Mesenchymal stem cell (in vitro differentiated cells and primary cell): ENCODE measurements at regions not wholly inside any gene's neighbourhood (a gene's known extent, or its start where the extent isn't known, plus 50 kb on each side); places are given as distances from the start of the nearest gene placed in this dataset.

ENCODE experiments used
- DNase-seq: peaks from one replicate; pipeline ENCODE4 v3.0.0-alpha.2; 2013
- H2AFZ ChIP-seq: one replicate; pipeline ENCODE4 v1.6.1; 2013; ENCODE audit warnings: low read depth, mild to moderate bottlenecking, control low read depth, inconsistent platforms, low read length, moderate library complexity
- H2AK5ac ChIP-seq: 2 replicates; pipeline ENCODE4 v1.6.1; 2013; ENCODE audit warnings: low read length, moderate library complexity, mild to moderate bottlenecking, inconsistent platforms; ENCODE audit not compliant: severe bottlenecking
- H2BK120ac ChIP-seq: one replicate; pipeline ENCODE4 v1.6.1; 2013; ENCODE audit warnings: low read depth, mild to moderate bottlenecking, inconsistent platforms, low read length, moderate library complexity
- H2BK12ac ChIP-seq, 2 experiments: one replicate each; pipeline ENCODE4 v1.6.1; 2013; ENCODE audit warnings: inconsistent platforms in 2 of 2, low read length in 2 of 2, mild to moderate bottlenecking in 2 of 2, moderate library complexity in 2 of 2, control low read depth in 1 of 2
- H2BK15ac ChIP-seq: one replicate; pipeline ENCODE4 v1.6.1; 2013; ENCODE audit warnings: mild to moderate bottlenecking, low read depth, inconsistent platforms; ENCODE audit not compliant: poor library complexity, severe bottlenecking
- H2BK5ac ChIP-seq: 2 replicates; pipeline ENCODE4 v1.6.1; 2013; ENCODE audit warnings: low read depth, mild to moderate bottlenecking, low read length, control low read depth, inconsistent platforms; ENCODE audit not compliant: poor library complexity, severe bottlenecking
- H3K14ac ChIP-seq, 2 experiments: one replicate each; pipeline ENCODE4 v1.6.1; 2013; ENCODE audit warnings: inconsistent platforms in 2 of 2, low read length in 2 of 2, control low read depth in 1 of 2, mild to moderate bottlenecking in 1 of 2, moderate library complexity in 1 of 2
- H3K18ac ChIP-seq, 2 experiments: one replicate each; pipeline ENCODE4 v1.6.1; 2013; ENCODE audit warnings: inconsistent platforms in 2 of 2, low read length in 2 of 2, control low read depth in 1 of 2, low read depth in 1 of 2, mild to moderate bottlenecking in 1 of 2
- H3K23ac ChIP-seq, 2 experiments: one replicate each; pipeline ENCODE4 v1.6.1; 2013; ENCODE audit warnings: inconsistent platforms in 2 of 2, low read length in 2 of 2, mild to moderate bottlenecking in 2 of 2, moderate library complexity in 2 of 2, control low read depth in 1 of 2
- H3K27ac ChIP-seq: 2 replicates; pipeline ENCODE4 v1.5.1; 2013; ENCODE audit warnings: mild to moderate bottlenecking, moderate library complexity, low read length, control low read depth, inconsistent platforms; ENCODE audit not compliant: poor library complexity, severe bottlenecking
- H3K27me3 ChIP-seq, 2 experiments: 2 replicates each; pipeline versions ENCODE4 v1.6.1 to v1.7.0; 2013; ENCODE audit warnings: low read length in 2 of 2, mild to moderate bottlenecking in 2 of 2, moderate library complexity in 2 of 2, control low read depth in 1 of 2, inconsistent platforms in 1 of 2; ENCODE audit not compliant: control insufficient read depth in 1 of 2, insufficient read depth in 1 of 2
- H3K36me3 ChIP-seq, 2 experiments: 2 replicates each; pipeline versions ENCODE4 v1.6.1 to v1.7.0; 2013; ENCODE audit warnings: low read length in 2 of 2, control low read depth in 1 of 2, inconsistent platforms in 1 of 2, low read depth in 1 of 2, mild to moderate bottlenecking in 1 of 2; ENCODE audit not compliant: insufficient read depth in 2 of 2, control insufficient read depth in 1 of 2
- H3K4ac ChIP-seq, 2 experiments: one replicate each; pipeline ENCODE4 v1.6.1; 2013; ENCODE audit warnings: inconsistent platforms in 2 of 2, low read length in 2 of 2, mild to moderate bottlenecking in 2 of 2, moderate library complexity in 2 of 2, control low read depth in 1 of 2, low read depth in 1 of 2
- H3K4me1 ChIP-seq: 2 replicates; pipeline ENCODE4 v1.6.1; 2013; ENCODE audit warnings: low read depth, low read length, control low read depth; ENCODE audit not compliant: control insufficient read depth, insufficient read depth
- H3K4me2 ChIP-seq: 2 replicates; pipeline ENCODE4 v1.6.1; 2013; ENCODE audit warnings: low read length, mild to moderate bottlenecking, inconsistent platforms; ENCODE audit not compliant: poor library complexity, severe bottlenecking
- H3K4me3 ChIP-seq, 2 experiments: 2 replicates each; pipeline versions ENCODE4 v1.5.1 to v1.7.0; 2013; ENCODE audit warnings: low read length in 2 of 2, mild to moderate bottlenecking in 2 of 2, control low read depth in 1 of 2, low read depth in 1 of 2; ENCODE audit not compliant: insufficient read depth in 1 of 2
- H3K79me1 ChIP-seq: replicated peaks from 2 replicates; pipeline ENCODE4 v1.6.1; 2013; ENCODE audit warnings: mild to moderate bottlenecking, control low read depth, low read length, inconsistent platforms; ENCODE audit not compliant: poor library complexity, severe bottlenecking
- H3K9ac ChIP-seq: 2 replicates; pipeline ENCODE4 v1.7.0; 2013; ENCODE audit warnings: mild to moderate bottlenecking, low read length, moderate library complexity
- H3K9me3 ChIP-seq: 2 replicates; pipeline ENCODE4 v1.7.0; 2013; ENCODE audit warnings: mild to moderate bottlenecking, low read length; ENCODE audit not compliant: control insufficient read depth
- H4K8ac ChIP-seq: one replicate; pipeline ENCODE4 v1.6.1; 2013; ENCODE audit warnings: inconsistent platforms, mild to moderate bottlenecking, low read length, moderate library complexity
- H4K91ac ChIP-seq: one replicate; pipeline ENCODE4 v1.6.1; 2013; ENCODE audit warnings: mild to moderate bottlenecking, low read length, inconsistent platforms
- WGBS: methylation state at CpG from one replicate; pipeline ENCODE4 v1.1.7; 2013; ENCODE audit warnings: mixed read lengths; 5-methylcytosine and 5-hydroxymethylcytosine counted together

DNA sequence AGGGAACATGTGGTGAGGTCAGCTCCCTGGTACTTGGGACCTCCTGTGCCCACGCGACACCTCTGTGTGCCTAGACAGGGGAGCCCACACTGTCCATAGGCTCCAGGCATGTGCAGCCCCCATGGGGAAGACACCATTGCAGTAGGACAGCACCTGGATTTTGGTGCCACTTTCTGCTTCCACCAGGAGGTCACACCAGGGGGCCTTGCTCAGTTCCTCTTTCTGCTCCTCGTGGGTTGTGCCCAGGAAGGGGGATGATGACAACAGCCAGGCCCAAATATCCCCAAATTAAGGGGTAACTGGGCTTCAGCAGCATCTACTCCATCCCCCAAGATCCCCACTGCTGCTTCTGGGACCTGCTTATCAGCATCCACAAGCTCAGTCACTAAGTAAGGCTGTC is 358.2 kb upstream of the KAZN start:
- no peaks in the 10 kb centered on the region for H3K79me1 ChIP-seq
- H3K9ac ChIP-seq: no peak overlapping the region
- H2BK120ac ChIP-seq: no peak overlapping the region
- no peak overlapping the region for H4K8ac ChIP-seq
- H3K9me3 ChIP-seq: no peaks in the 10 kb centered on the region
- no peak overlapping the region for H4K91ac ChIP-seq
- peaks cover 0 to 53% of the 10 kb centered on the region in 2 experiments for H3K27me3 ChIP-seq
- no peak overlapping the region for H3K4ac ChIP-seq
- no peak overlapping the region for H3K18ac ChIP-seq
- H2AFZ ChIP-seq: no peak overlapping the region
- no peak overlapping the region for H3K14ac ChIP-seq
- no peaks in the 10 kb centered on the region for H3K36me3 ChIP-seq
- no peaks in the 10 kb centered on the region for H3K4me1 ChIP-seq
- H3K4me3 ChIP-seq: no peak overlapping the region
- WGBS: 64% methylated on average over 3 of the region's 3 CpGs
- no peak overlapping the region for H2BK12ac ChIP-seq
- no peak for DNase-seq
- no peak overlapping the region for H3K4me2 ChIP-seq
- no peak overlapping the region for H2AK5ac ChIP-seq
- H3K23ac ChIP-seq: no peak overlapping the region
- H2BK5ac ChIP-seq: no peak overlapping the region
- no peak overlapping the region for H3K27ac ChIP-seq
- H2BK15ac ChIP-seq: no peak overlapping the region

DNA sequence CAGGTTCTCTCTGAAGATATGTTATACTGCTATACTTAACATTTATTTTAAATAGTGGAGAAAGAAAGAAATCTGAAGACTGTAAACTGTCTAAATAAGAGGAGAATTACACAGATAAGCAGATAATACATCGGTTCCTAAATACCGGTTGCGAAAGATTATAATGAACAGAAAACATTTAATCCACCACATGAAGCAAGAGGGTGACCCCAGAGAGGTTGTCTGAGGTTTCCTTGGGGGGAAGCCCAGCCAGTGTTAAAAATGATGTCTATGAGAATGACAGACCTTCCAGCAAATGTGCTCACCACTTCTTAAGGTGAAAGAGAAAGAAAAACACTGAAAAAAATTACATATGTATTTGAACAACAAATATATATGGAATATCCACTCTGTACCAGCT is 356.4 kb upstream of the KAZN start:
- no peak overlapping the region for H2BK15ac ChIP-seq
- H3K4me3 ChIP-seq: no peak overlapping the region
- H3K27me3 ChIP-seq: peaks cover 0 to 39% of the 10 kb centered on the region in 2 experiments
- no peak overlapping the region for H3K18ac ChIP-seq
- no peaks in the 10 kb centered on the region for H3K4me1 ChIP-seq
- no peak overlapping the region for H2BK12ac ChIP-seq
- H2AFZ ChIP-seq: no peak overlapping the region
- DNase-seq: no peak
- H2BK120ac ChIP-seq: no peak overlapping the region
- no peak overlapping the region for H3K14ac ChIP-seq
- no peak overlapping the region for H4K8ac ChIP-seq
- no peak overlapping the region for H2BK5ac ChIP-seq
- no peak overlapping the region for H4K91ac ChIP-seq
- no peak overlapping the region for H3K4me2 ChIP-seq
- H3K23ac ChIP-seq: no peak overlapping the region
- no peaks in the 10 kb centered on the region for H3K36me3 ChIP-seq
- no CpG with 5 or more reads among the region's 3 CpGs for WGBS
- no peaks in the 10 kb centered on the region for H3K9me3 ChIP-seq
- no peak overlapping the region for H3K4ac ChIP-seq
- no peak overlapping the region for H3K27ac ChIP-seq
- no peak overlapping the region for H2AK5ac ChIP-seq
- no peaks in the 10 kb centered on the region for H3K79me1 ChIP-seq
- no peak overlapping the region for H3K9ac ChIP-seq

DNA sequence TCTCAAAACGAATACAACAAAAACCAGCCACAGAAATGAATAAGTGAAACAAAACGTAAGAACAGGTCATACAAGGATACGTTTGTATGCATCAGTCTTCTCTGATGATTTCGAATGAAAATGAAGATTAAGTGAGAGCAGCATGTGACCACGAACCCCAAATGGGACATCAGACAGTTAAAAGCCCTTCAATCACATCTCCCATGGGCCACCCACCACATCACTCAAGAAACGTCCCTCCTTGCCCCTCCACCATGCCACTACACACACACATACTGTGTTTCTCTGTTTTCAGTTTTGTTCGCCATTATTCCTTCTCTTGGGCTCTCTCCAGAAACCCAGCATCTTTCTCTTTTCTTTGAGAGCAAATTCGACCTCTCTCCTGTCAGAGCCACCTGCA is 355.6 kb upstream of the KAZN start:
- Histone ChIP-seq H3K14ac (no peak overlapping the region), H2AFZ (no peak overlapping the region), H2BK5ac (no peak overlapping the region), H3K27me3 (peaks cover 0 to 36% of the 10 kb centered on the region in 2 experiments), H3K18ac (no peak overlapping the region), H3K4me1 (no peaks in the 10 kb centered on the region), H3K79me1 (no peaks in the 10 kb centered on the region), H3K9ac (no peak overlapping the region), H2BK15ac (no peak overlapping the region), H2BK12ac (no peak overlapping the region), H3K4ac (no peak overlapping the region), H3K4me2 (no peak overlapping the region), H4K8ac (no peak overlapping the region), H2BK120ac (no peak overlapping the region), H4K91ac (no peak overlapping the region), H3K4me3 (no peak overlapping the region), H3K36me3 (no peaks in the 10 kb centered on the region), H3K27ac (no peak overlapping the region), H3K9me3 (no peaks in the 10 kb centered on the region), H3K23ac (no peak overlapping the region), H2AK5ac (no peak overlapping the region)
- DNase-seq: no peak
- WGBS: 66% methylated on average over 8 of the region's 8 CpGs

DNA sequence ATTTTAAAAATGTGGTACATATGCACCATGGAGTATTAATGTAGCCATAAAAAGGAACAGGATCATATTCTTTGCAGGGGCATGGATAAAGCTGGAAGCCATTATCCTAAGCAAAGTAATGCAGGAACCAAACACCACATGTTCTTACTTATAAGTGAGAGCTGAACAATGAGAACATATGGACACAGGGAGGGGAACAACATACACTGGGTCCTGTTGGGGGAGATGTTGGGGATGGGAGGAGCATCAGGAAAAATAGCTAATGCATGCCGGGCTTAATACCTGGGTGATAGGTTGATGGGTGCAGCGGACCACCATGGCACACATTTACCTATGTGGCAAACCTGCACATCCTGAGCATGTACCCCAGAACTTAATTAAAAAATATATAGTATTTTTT is 352.5 kb upstream of the KAZN start:
- H3K4me1 ChIP-seq: no peaks in the 10 kb centered on the region
- H3K14ac ChIP-seq: no peak overlapping the region
- no peak overlapping the region for H2BK5ac ChIP-seq
- H2AFZ ChIP-seq: no peak overlapping the region
- no peak overlapping the region for H3K18ac ChIP-seq
- H2BK15ac ChIP-seq: no peak overlapping the region
- no peak overlapping the region for H4K8ac ChIP-seq
- WGBS: no CpG with 5 or more reads among the region's 2 CpGs
- H3K4me2 ChIP-seq: no peak overlapping the region
- DNase-seq: no peak
- no peak overlapping the region for H3K23ac ChIP-seq
- H3K27ac ChIP-seq: no peak overlapping the region
- H4K91ac ChIP-seq: no peak overlapping the region
- H3K36me3 ChIP-seq: no peaks in the 10 kb centered on the region
- H2BK120ac ChIP-seq: no peak overlapping the region
- no peak overlapping the region for H3K9ac ChIP-seq
- no peak overlapping the region for H3K4me3 ChIP-seq
- no peak overlapping the region for H2BK12ac ChIP-seq
- no peaks in the 10 kb centered on the region for H3K79me1 ChIP-seq
- no peaks in the 10 kb centered on the region for H3K9me3 ChIP-seq
- peaks cover 0 to 23% of the 10 kb centered on the region in 2 experiments for H3K27me3 ChIP-seq
- H3K4ac ChIP-seq: no peak overlapping the region
- no peak overlapping the region for H2AK5ac ChIP-seq
